Endothelial cell of umbilical vein (primary cell): ENCODE measurements at regions not wholly inside any gene's neighbourhood (a gene's known extent, or its start where the extent isn't known, plus 50 kb on each side); places are given as distances from the start of the nearest gene placed in this dataset.

Source experiments
- BruUV-seq: library from RNA; stranded (reverse); fragments of 400-500 nt; replicated peaks from 2 replicates; lab custom pipeline; 2021; lab: Mats Ljungman, UMichigan
- CTCF ChIA-PET: fragments of 300-600, 350-600 bp; sonication (Branson Sonifier 250); formaldehyde crosslinking; loops from one replicate; lab custom pipeline; 2021; ENCODE audit warnings: antibody characterized with exemption, inconsistent platforms; lab: Charles Lee
- POLR2A ChIA-PET: fragments of 300-600, 350-600 bp; sonication (Branson Sonifier 250); formaldehyde crosslinking; loops from one replicate; lab custom pipeline; 2021; ENCODE audit warnings: antibody characterized with exemption, inconsistent platforms; lab: Charles Lee
- DNase-seq: peaks from one replicate; pipeline ENCODE4 v3.0.0-alpha.2; 2011; ENCODE audit warnings: low read depth, low spot score
- FAIRE-seq: peaks from 2 replicates; lab custom pipeline; 2011; peaks lifted over from hg19 to GRCh38; lab: Jason Lieb, UNC
- H2AFZ ChIP-seq: 2 replicates; pipeline ENCODE4 v1.6.0; 2012; ENCODE audit warnings: low read depth, low read length, control low read depth, inconsistent platforms
- H3K27ac ChIP-seq: 2 replicates; pipeline ENCODE4 v1.5.1; 2011; ENCODE audit warnings: low read depth, mild to moderate bottlenecking, control low read depth, low read length, moderate library complexity; ENCODE audit not compliant: insufficient read depth
- H3K27me3 ChIP-seq, 2 experiments: 2 replicates each; pipeline versions ENCODE4 v1.6.0 to v1.6.1; 2011; ENCODE audit warnings: low read length in 2 of 2, mixed read lengths in 1 of 2; ENCODE audit not compliant: control insufficient read depth in 2 of 2, insufficient read depth in 2 of 2
- H3K36me3 ChIP-seq, 2 experiments: 2 replicates in 1 of 2; 3 replicates in 1 of 2; pipeline ENCODE4 v1.5.1; 2011; ENCODE audit warnings: low read length in 2 of 2, mild to moderate bottlenecking in 1 of 2, moderate library complexity in 1 of 2; ENCODE audit not compliant: control insufficient read depth in 2 of 2, insufficient read depth in 2 of 2; ENCODE audit errors: extremely low read depth in 1 of 2
- H3K4me1 ChIP-seq: 3 replicates; pipeline ENCODE4 v1.5.1; 2011; ENCODE audit warnings: mild to moderate bottlenecking, low read length; ENCODE audit not compliant: control insufficient read depth, insufficient read depth; ENCODE audit errors: extremely low read depth
- H3K4me2 ChIP-seq: 2 replicates; pipeline ENCODE4 v1.6.1; 2011; ENCODE audit warnings: low read length, control low read depth, mixed read lengths; ENCODE audit not compliant: insufficient read depth
- H3K4me3 ChIP-seq, 3 experiments: fragments of 200-600 bp in 1 of 3; sonication (generic), shearing (Covaris generic) in 1 of 3; replicated peaks in 1 of 3; 2 replicates each; pipeline ENCODE4 v1.5.1; 2011 to 2016; ENCODE audit warnings: control low read depth in 3 of 3, low read length in 3 of 3, mild to moderate bottlenecking in 2 of 3, inconsistent platforms in 1 of 3, low read depth in 1 of 3, moderate library complexity in 1 of 3; ENCODE audit not compliant: insufficient read depth in 1 of 3
- H3K79me2 ChIP-seq: 2 replicates; pipeline ENCODE4 v1.6.0; 2012; ENCODE audit warnings: low read length, inconsistent platforms; ENCODE audit not compliant: control insufficient read depth, insufficient read depth
- H3K9ac ChIP-seq: replicated peaks from 2 replicates; pipeline ENCODE3; 2011; ENCODE audit warnings: low read length, control low read depth; ENCODE audit not compliant: insufficient read depth; ENCODE audit errors: extremely low read depth
- H3K9me1 ChIP-seq: replicated peaks from 3 replicates; pipeline ENCODE4 v1.6.0; 2011; ENCODE audit warnings: mild to moderate bottlenecking, low read length; ENCODE audit not compliant: control insufficient read depth, insufficient read depth; ENCODE audit errors: extremely low read depth
- H3K9me3 ChIP-seq: replicated peaks from 2 replicates; pipeline ENCODE4 v1.5.1; 2012; ENCODE audit warnings: low read length, inconsistent platforms; ENCODE audit not compliant: control insufficient read depth, insufficient read depth
- H4K20me1 ChIP-seq: replicated peaks from 2 replicates; pipeline ENCODE3; 2011; ENCODE audit warnings: mild to moderate bottlenecking, low read length; ENCODE audit not compliant: control insufficient read depth, insufficient read depth; ENCODE audit errors: extremely low read depth
- EZH2 ChIP-seq: IDR thresholded peaks from 2 replicates; pipeline ENCODE4 v1.6.1; 2012; ENCODE audit warnings: borderline replicate concordance, low read depth, mild to moderate bottlenecking, moderate library complexity, low read length, inconsistent platforms; ENCODE audit not compliant: severe bottlenecking
- FOS ChIP-seq: IDR thresholded peaks from 2 replicates; pipeline ENCODE4 v1.6.1; 2011; ENCODE audit warnings: mild to moderate bottlenecking, low read length, moderate library complexity, borderline replicate concordance; ENCODE audit not compliant: insufficient read depth
- GATA2 ChIP-seq: IDR thresholded peaks from 2 replicates; pipeline ENCODE4 v1.7.0; 2011; ENCODE audit warnings: low read depth, mild to moderate bottlenecking, moderate library complexity, mixed read lengths, low read length; ENCODE audit not compliant: insufficient read length, insufficient read depth
- JUN ChIP-seq: IDR thresholded peaks from 2 replicates; pipeline ENCODE4 v1.6.1; 2011; ENCODE audit warnings: borderline replicate concordance, low read depth; ENCODE audit not compliant: insufficient read length, insufficient read depth
- MYC ChIP-seq: IDR thresholded peaks from one replicate; pipeline ENCODE4 v1.6.1; 2011; ENCODE audit warnings: mild to moderate bottlenecking, low read depth, low read length
- POLR2A ChIP-seq: IDR thresholded peaks from 2 replicates; pipeline ENCODE4 v1.6.1; 2012; ENCODE audit warnings: low read depth, mild to moderate bottlenecking, control low read depth, low read length
- POLR2AphosphoS5 ChIP-seq: IDR thresholded peaks from 2 replicates; pipeline ENCODE4 v1.6.1; 2012; ENCODE audit warnings: low read depth, mild to moderate bottlenecking, control low read depth, low read length, moderate library complexity; ENCODE audit not compliant: insufficient read depth
- dilution Hi-C: fragments of 300-500 bp; cut with MboI; formaldehyde crosslinking; loops from one replicate; pipeline ENCODE4 v1.15.0; 2019; ENCODE audit warnings: low sequenced_read_pairs; ENCODE audit not compliant: extremely low pct_ligation_motif_present
- intact Hi-C: fragments of 100-400 bp; cut with micrococcal nuclease; formaldehyde crosslinking; loops from one replicate; pipeline ENCODE4 v1.10.0; 2022
- TF ChIP-seq, protein P1 (sequence below): IDR thresholded peaks from 2 replicates; pipeline ENCODE4 v1.6.1; 2011; ENCODE audit not compliant: insufficient read depth, insufficient read length
- TF ChIP-seq, protein P2 (sequence below), 2 donors: IDR thresholded peaks; 1 replicate in 1 of 2; 2 replicates in 1 of 2; pipeline ENCODE4 v1.5.1; 2011; ENCODE audit warnings: low read length in 2 of 2, mild to moderate bottlenecking in 2 of 2, moderate library complexity in 2 of 2, control low read depth in 1 of 2, inconsistent platforms in 1 of 2, low read depth in 1 of 2; ENCODE audit not compliant: insufficient read depth in 1 of 2; ENCODE audit errors: extremely low read depth in 1 of 2

DNA sequence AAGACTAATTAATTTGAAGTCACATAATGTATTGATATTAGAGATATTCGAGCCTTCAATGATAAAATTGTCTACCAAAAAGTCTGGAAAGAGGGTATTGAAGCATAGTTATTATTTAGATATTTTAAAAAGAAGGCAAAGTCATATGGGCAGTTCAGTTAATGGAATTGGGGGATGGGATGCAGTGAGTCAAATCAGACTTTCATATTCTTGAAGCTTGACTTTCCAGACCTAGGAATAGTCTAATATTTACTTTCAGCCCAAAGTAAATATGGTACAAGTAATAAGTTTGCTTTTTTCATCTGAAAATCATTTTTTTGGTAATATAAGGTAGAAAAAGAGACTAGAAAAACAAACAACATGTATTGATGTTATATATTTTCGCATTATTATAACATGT lies 2017.8 kb downstream of the C4orf33 start:
- CTCF ChIA-PET = no interaction called here
- no peak for TF ChIP-seq FOS
- TF ChIP-seq POLR2A = no peak
- TF ChIP-seq GATA2 = no peak
- TF ChIP-seq EZH2 = no peak
- TF ChIP-seq, protein P1, sequence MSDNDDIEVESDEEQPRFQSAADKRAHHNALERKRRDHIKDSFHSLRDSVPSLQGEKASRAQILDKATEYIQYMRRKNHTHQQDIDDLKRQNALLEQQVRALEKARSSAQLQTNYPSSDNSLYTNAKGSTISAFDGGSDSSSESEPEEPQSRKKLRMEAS = no peak
- no peak for TF ChIP-seq POLR2AphosphoS5
- TF ChIP-seq MYC = no peak
- no peak for TF ChIP-seq JUN
- TF ChIP-seq, protein P2, sequence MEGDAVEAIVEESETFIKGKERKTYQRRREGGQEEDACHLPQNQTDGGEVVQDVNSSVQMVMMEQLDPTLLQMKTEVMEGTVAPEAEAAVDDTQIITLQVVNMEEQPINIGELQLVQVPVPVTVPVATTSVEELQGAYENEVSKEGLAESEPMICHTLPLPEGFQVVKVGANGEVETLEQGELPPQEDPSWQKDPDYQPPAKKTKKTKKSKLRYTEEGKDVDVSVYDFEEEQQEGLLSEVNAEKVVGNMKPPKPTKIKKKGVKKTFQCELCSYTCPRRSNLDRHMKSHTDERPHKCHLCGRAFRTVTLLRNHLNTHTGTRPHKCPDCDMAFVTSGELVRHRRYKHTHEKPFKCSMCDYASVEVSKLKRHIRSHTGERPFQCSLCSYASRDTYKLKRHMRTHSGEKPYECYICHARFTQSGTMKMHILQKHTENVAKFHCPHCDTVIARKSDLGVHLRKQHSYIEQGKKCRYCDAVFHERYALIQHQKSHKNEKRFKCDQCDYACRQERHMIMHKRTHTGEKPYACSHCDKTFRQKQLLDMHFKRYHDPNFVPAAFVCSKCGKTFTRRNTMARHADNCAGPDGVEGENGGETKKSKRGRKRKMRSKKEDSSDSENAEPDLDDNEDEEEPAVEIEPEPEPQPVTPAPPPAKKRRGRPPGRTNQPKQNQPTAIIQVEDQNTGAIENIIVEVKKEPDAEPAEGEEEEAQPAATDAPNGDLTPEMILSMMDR (IDR thresholded peaks at IDR 0.05; ENCODE audit: extremely low read depth in 1 of 2, insufficient read depth in 1 of 2, low read depth in 1 of 2, low read length in 2 of 2) = no peak
- no peak overlapping the region for H3K9ac ChIP-seq
- no peaks in the 10 kb centered on the region for H3K9me3 ChIP-seq
- H3K36me3 ChIP-seq = no peaks in the 10 kb centered on the region
- no peak overlapping the region for H3K27ac ChIP-seq
- POLR2A ChIA-PET = no interaction called here
- no peak overlapping the region for H3K4me3 ChIP-seq
- FAIRE-seq (no peak), DNase-seq (no peak)
- H3K4me1 ChIP-seq = no peaks in the 10 kb centered on the region
- no peak overlapping the region for H2AFZ ChIP-seq
- H3K9me1 ChIP-seq = no peaks in the 10 kb centered on the region
- intact Hi-C loops = no loop called here
- no peaks in the 10 kb centered on the region for H3K27me3 ChIP-seq
- H4K20me1 ChIP-seq = no peaks in the 10 kb centered on the region
- no TSS peak for BruUV-seq
- dilution Hi-C loops = no loop called here
- H3K4me2 ChIP-seq = no peak overlapping the region
- no peaks in the 10 kb centered on the region for H3K79me2 ChIP-seq
